Ammon's horn (tissue), 1 donor: ENCODE measurements at regions not wholly inside any gene's neighbourhood (a gene's known extent, or its start where the extent isn't known, plus 50 kb on each side); places are given as distances from the start of the nearest gene placed in this dataset.
"Not testable (repeated sequence)": the region's sequence is repeated elsewhere in the genome, so short reads cannot be mapped to it uniquely, and the experiment has no call there.

Experiments used
- DNase-seq: peaks from one replicate; pipeline ENCODE4 v3.0.0-alpha.2; 2016; ENCODE audit warnings: low spot score

DNA sequence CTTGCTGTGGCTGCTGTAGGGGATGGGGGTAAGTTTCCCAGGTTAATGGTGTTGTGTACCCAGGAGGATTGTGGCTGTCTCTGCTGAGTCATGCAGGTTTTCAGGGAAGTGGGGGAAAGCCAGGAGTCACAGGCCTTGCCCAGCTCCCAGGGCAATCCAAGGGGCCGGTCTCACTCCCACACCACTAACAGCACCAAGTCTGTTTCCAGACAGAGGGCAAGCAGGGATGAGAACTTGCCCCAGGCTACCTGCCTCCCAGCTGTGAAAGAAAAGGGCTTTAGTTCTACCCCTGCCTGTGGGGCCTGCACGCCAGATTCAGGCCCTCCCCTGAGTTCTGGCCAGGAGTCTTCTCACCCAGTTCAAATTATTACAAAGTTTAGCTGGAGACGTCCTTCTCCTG lies 579.8 kb upstream of the ST8SIA4 start:
- no peak for DNase-seq

DNA sequence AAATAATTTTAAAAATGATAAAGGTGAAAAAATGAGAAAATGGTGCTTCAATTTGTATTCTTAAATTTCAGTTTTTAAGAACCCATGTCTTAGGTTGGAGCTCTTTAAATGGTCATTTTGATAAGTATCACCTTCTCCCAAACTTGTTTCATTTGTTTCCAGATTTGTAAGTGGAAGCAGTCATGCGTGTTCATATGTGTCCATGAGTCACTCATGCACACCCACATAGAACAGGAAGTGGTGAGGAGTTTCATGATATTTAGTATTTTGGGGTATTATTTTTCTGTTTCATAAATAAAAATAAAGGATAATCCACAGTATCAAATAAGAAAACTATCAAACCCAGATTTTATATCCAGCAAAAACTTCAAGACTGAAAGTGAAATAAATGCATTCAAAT lies 570.4 kb upstream of the ST8SIA4 start:
- DNase-seq: no peak

DNA sequence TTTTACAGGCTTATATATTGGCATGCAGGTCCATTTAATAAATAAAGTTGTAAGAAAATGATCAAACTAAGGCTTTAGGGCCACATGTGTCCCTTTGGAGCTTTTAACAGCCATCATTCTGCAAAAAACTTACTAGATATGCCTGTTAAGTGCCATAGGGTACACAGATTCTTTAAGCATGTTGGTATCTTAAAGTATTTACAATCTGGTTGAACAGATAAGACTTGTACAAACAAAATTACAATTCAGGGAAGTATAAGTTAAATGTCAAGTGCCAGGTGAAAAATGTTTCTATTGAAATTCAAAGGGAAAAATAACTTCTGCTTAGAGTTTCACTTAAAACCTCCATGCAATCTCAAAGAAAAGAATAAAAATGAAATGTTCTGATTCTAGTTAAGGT lies 558.4 kb upstream of the ST8SIA4 start:
- no peak for DNase-seq

DNA sequence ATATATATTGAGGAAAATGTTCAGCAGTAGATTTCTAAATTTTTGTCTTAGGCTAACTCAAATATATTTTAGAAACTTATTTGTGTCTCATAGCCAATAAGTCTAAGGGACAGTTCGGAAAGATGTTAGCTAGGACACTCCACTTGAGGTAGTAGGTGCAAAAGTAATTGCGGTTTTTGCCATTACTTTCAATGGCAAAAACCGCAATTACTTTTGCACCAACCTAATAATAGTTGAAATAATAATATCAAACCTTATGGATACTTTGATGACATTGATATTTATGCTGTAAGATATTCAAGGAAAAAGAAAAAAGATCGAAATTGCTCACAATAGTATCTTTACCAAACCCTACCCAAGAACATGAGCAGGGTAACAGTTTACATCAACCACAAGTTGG lies 555.5 kb upstream of the ST8SIA4 start:
- DNase-seq: no peak

- no peak for DNase-seq
These were observed 552.8 kb upstream of the ST8SIA4 start for GRCh38 chr5:101455851-101456250.

DNA sequence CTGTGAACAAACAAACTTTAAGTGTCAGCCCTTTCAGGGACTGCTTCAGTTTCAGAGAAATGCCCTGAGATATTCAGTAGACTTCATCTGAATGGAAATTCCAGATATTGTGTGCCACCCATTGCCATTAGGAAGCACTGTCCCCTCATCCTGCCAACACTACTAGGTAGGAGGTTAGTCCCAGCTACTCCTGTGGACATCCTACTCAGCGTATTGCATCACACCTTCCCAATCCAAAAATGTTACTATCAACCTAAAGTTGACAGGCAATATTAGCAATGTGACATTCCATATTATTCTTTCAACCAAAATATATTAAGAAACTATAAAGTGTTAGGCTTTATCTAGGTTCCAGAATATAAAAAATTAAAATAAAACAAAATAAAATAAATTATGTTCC lies 552.0 kb upstream of the ST8SIA4 start:
- no peak for DNase-seq

GRCh38 chr5:101442281-101442680 lies 539.2 kb upstream of the ST8SIA4 start:
- not testable (repeated sequence) for DNase-seq

DNA sequence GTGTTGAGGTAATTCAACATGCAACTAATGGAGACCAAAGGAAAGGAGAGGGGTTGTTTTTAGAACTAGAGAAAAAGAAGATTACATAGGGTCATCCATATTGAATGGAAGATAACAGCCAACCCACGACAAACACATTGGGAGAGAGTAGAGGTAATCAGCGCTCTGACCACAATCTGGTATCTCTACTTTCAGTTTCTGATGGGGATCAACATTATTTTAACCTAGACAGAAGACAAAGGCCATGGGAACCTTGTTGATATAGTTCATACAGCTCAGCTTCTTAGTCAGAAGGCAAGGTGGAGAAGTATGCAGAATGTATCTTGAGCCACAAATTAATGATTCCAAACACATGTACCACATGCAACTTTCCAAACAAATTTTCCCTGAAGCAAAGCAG lies 537.1 kb upstream of the ST8SIA4 start:
- no peak for DNase-seq

DNA sequence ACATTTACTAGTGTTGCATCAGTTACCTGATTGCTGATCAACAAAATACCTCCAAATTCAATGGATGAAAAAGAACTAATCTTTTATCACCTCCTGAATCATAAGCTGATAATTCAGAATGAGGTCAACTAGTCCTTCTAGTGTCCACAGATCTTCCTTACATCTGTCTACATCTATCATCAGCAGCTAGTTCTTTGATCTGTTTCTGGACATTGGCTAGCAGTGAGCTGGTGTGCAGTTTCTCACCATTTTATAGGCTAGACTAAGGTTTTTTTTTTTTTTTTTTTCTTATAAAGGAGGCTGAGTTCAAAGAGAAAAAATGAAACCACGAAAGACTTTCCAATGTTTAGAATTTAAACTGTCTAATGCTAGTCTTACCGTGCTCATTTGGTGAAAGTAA lies 534.3 kb upstream of the ST8SIA4 start:
- DNase-seq: no peak

- DNase-seq: no peak
These were observed 532.7 kb upstream of the ST8SIA4 start for GRCh38 chr5:101435768-101436167.

GRCh38 chr5:101431201-101431600 lies 528.1 kb upstream of the ST8SIA4 start:
- no peak for DNase-seq

GRCh38 chr5:101430551-101430950 lies 527.5 kb upstream of the ST8SIA4 start:
- no peak for DNase-seq

- no peak for DNase-seq
These were observed 526.2 kb upstream of the ST8SIA4 start for GRCh38 chr5:101429241-101429640.

- no peak for DNase-seq
These were observed 522.3 kb upstream of the ST8SIA4 start for GRCh38 chr5:101425339-101425859.

DNA sequence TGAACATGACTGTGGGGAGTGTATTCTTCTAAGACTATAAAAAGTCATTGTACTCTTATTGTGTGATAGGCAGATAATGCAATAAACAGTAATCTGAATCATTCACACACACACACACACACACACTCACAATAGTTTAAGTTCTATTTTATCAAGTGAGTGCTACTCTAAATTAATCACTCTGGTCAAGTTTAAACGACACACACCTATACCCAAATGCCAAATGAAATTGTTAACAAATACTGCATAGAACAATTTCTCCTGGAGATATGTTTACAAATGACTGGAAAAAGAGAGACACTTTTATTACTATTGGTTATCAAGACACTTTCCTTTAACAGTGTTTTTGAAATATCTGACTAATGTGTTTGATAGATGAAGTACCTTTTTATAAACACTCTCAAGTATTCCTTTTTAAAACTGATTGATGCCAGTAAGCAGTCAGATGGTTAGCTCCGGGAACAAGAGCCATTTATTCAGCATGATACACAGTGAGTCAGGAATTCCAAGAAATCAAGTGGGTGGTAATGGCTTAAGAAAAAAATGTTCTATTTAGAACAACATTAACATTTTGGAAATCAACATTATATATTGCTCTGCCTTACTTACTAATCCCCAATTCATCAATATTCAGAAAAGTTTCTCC lies 521.6 kb upstream of the ST8SIA4 start:
- DNase-seq: peak; percentile 18

GRCh38 chr5:101418713-101419118 lies 515.6 kb upstream of the ST8SIA4 start:
- no peak for DNase-seq

DNA sequence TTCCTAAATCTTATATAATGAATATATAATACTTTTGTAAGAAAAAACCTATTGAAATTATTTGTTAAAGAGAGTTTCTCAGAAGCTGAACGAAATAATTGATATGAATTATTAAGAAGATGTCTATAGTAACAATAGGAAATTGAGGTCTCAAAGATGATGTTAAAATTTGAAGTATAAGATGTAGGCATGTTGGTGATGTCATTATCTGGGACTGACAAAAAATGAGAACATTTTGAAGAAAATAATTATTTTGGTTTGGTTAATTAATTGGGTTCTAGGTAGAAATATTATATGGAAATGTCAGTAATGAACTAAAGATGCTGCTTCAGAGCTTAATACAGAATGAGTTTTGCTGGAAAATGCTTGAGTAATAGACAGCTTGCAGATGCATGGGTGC lies 501.4 kb upstream of the ST8SIA4 start:
- peak; percentile 39 for DNase-seq

DNA sequence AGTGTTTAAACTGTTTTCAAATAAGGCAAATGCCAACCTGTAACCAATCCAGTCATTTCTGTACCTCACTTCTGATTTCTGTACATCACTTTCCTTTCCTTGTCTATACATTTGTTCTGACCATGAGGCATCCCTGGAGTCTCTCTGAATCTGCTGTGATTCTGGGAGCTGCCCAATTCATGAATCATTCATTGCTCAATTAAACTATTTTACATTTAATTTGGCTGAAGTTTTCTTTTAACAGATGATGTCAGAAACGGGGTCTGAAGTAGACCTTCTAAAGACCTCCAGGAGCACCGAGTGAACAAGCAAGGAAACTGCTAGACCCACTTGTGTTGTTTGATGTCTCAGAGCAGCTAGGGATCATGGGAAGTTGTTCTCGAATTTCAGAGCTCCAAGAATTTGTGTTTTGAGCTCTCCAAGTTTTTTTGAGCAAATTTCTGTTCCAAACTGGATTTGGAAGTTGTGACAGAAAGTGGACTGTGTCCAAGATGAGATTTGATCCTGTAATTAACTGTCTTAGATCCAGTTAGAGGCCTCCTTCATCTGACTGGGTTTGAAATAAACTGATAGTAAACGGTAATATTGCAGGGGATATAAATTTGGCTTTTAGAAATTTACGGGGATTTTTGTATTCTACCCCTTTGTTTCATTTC lies 490.8 kb upstream of the ST8SIA4 start:
- no peak for DNase-seq

- DNase-seq: peak; percentile 81
These were observed 487.2 kb upstream of the ST8SIA4 start for GRCh38 chr5:101390151-101390908.

- DNase-seq: no peak
These were observed 482.2 kb upstream of the ST8SIA4 start for GRCh38 chr5:101385276-101385675.

- DNase-seq: no peak
These were observed 467.1 kb upstream of the ST8SIA4 start for GRCh38 chr5:101370181-101370580.

- DNase-seq: no peak
These were observed 461.4 kb upstream of the ST8SIA4 start for GRCh38 chr5:101364469-101364868.

GRCh38 chr5:101362067-101362466 lies 459.0 kb upstream of the ST8SIA4 start:
- DNase-seq: no peak
